K562 (cell line): ENCODE measurements at regions not wholly inside any gene's neighbourhood (a gene's known extent, or its start where the extent isn't known, plus 50 kb on each side); places are given as distances from the start of the nearest gene placed in this dataset.

Experiments
- ATAC-seq: fragments of 200-7000 bp; cut with Tn5 transposase; 3 replicates; pipeline ENCODE4 v1.9.1; 2020; ENCODE audit warnings: moderate library complexity
- BruUV-seq: library from RNA; stranded (reverse); fragments of 400-500 nt; replicated peaks from 2 replicates; lab custom pipeline; 2021; lab: Mats Ljungman, UMichigan
- CTCF ChIA-PET: fragments of 300-600 bp; formaldehyde crosslinking; extraction: SDS; loops from one replicate; lab custom pipeline; 2021; ENCODE audit warnings: low intra/inter-chr PET ratio; lab: Yijun Ruan, JAX
- POLR2A ChIA-PET: fragments of 300-600, 350-650 bp; sonication (Branson Sonifier 250); formaldehyde crosslinking; extraction: SDS; loops from one replicate; lab custom pipeline; 2021; ENCODE audit warnings: antibody characterized with exemption, inconsistent platforms; lab: Yijun Ruan, JAX
- DNase-seq, 4 experiments: peaks; one replicate each; pipeline versions ENCODE4 v3.0.0 to v3.0.0-alpha.2; 2011 to 2018; ENCODE audit warnings: low spot score in 3 of 4, mixed read lengths in 3 of 4; ENCODE audit errors: extremely low read depth in 1 of 4
- FAIRE-seq: peaks from 2 replicates; lab custom pipeline; 2011; peaks lifted over from hg19 to GRCh38; lab: Jason Lieb, UNC
- H2AFZ ChIP-seq: 2 replicates; pipeline ENCODE4 v1.6.0; 2011; ENCODE audit warnings: low read depth, low read length, control low read depth, inconsistent platforms
- H3K27ac ChIP-seq: fragments of 200-600 bp; 3 replicates; pipeline ENCODE4 v1.8.0; 2011; ENCODE audit warnings: low read depth, mild to moderate bottlenecking, control low read depth, inconsistent platforms, low read length, moderate library complexity, mixed read lengths; ENCODE audit errors: extremely low read depth
- H3K27me3 ChIP-seq, 2 experiments: fragments of 300-600 bp in 1 of 2; 2 replicates in 1 of 2; 3 replicates in 1 of 2; pipeline versions ENCODE4 v1.6.0 to v1.8.0; 2011; ENCODE audit warnings: inconsistent platforms in 2 of 2, low read length in 2 of 2, mild to moderate bottlenecking in 1 of 2, mixed read lengths in 1 of 2, moderate library complexity in 1 of 2; ENCODE audit not compliant: control insufficient read depth in 2 of 2, insufficient read depth in 2 of 2
- H3K36me3 ChIP-seq: fragments of 300-600 bp; 3 replicates; pipeline ENCODE4 v1.8.0; 2011; ENCODE audit warnings: mild to moderate bottlenecking, low read length, inconsistent platforms; ENCODE audit not compliant: control insufficient read depth, insufficient read depth
- H3K4me1 ChIP-seq, 2 experiments: fragments of 200-600 bp in 1 of 2; replicated peaks in 1 of 2; 2 replicates in 1 of 2; 3 replicates in 1 of 2; pipeline versions ENCODE4 v1.5.1 to v1.8.0; 2011; ENCODE audit warnings: inconsistent platforms in 2 of 2, low read length in 2 of 2, mild to moderate bottlenecking in 1 of 2, mixed read lengths in 1 of 2, moderate library complexity in 1 of 2; ENCODE audit not compliant: control insufficient read depth in 2 of 2, insufficient read depth in 2 of 2
- H3K4me2 ChIP-seq: 2 replicates; pipeline ENCODE4 v1.6.1; 2011; ENCODE audit warnings: low read length, control low read depth, inconsistent platforms, mixed read lengths; ENCODE audit not compliant: insufficient read depth
- H3K4me3 ChIP-seq: fragments of 200-600 bp; sonication (generic), shearing (Covaris generic); 2 replicates; pipeline ENCODE4 v1.5.1; 2016; ENCODE audit warnings: control low read depth, inconsistent platforms
- H3K79me2 ChIP-seq: fragments of 200-600 bp; 3 replicates; pipeline ENCODE4 v1.8.0; 2011; ENCODE audit warnings: low read length, inconsistent platforms; ENCODE audit not compliant: control insufficient read depth, insufficient read depth
- H3K9ac ChIP-seq, 2 experiments: 2 replicates each; pipeline versions ENCODE4 v1.6.0 to v1.6.1; 2011; ENCODE audit warnings: low read depth in 2 of 2, low read length in 2 of 2, control low read depth in 1 of 2, inconsistent platforms in 1 of 2, mild to moderate bottlenecking in 1 of 2, mixed read lengths in 1 of 2; ENCODE audit not compliant: insufficient read depth in 1 of 2
- H3K9me1 ChIP-seq: one replicate; pipeline ENCODE4 v1.6.0; 2011; ENCODE audit warnings: inconsistent platforms, mild to moderate bottlenecking, low read length, moderate library complexity; ENCODE audit not compliant: control insufficient read depth, insufficient read depth
- H3K9me3 ChIP-seq: replicated peaks from 2 replicates; pipeline ENCODE4 v1.5.1; 2011; ENCODE audit warnings: low read depth, low read length, inconsistent platforms; ENCODE audit not compliant: control insufficient read depth, insufficient read depth
- H4K20me1 ChIP-seq: replicated peaks from 2 replicates; pipeline ENCODE4 v1.6.1; 2011; ENCODE audit warnings: low read length, inconsistent platforms, mixed read lengths; ENCODE audit not compliant: control insufficient read depth, insufficient read depth
- MYBL2 ChIP-seq, 2 experiments: fragments of 450-650 bp in 1 of 2; sonication (generic) in 1 of 2; formaldehyde crosslinking in 1 of 2; IDR thresholded peaks; 2 replicates each; pipeline versions ENCODE4 v1.6.1 to v1.8.1; 2017 to 2022; ENCODE audit warnings: borderline replicate concordance in 1 of 2, inconsistent platforms in 1 of 2, low read depth in 1 of 2, mild to moderate bottlenecking in 1 of 2, missing genetic modification reagents in 1 of 2, moderate library complexity in 1 of 2
- RB1 ChIP-seq: fragments of 450-650 bp; IDR thresholded peaks from 2 replicates; pipeline ENCODE4 v1.6.1; 2017; ENCODE audit warnings: low read depth, mild to moderate bottlenecking
- SAP30 ChIP-seq: fragments of 200-600 bp; sonication (generic); IDR thresholded peaks from 2 replicates; pipeline ENCODE4 v1.6.1; 2012; ENCODE audit warnings: borderline replicate concordance, low read depth, mild to moderate bottlenecking, moderate library complexity, low read length, control low read depth, inconsistent platforms; ENCODE audit not compliant: insufficient read depth, poor library complexity, severe bottlenecking
- SMARCC2 ChIP-seq: fragments of 450-650 bp; IDR thresholded peaks from 2 replicates; pipeline ENCODE4 v1.6.1; 2017; ENCODE audit warnings: antibody characterized with exemption, moderate library complexity, mild to moderate bottlenecking, low read depth
- TARDBP ChIP-seq: fragments of 450-650 bp; IDR thresholded peaks from 2 replicates; pipeline ENCODE4 v1.6.1; 2016
- TCF7L2 ChIP-seq: fragments of 150-350 bp; IDR thresholded peaks from 2 replicates; pipeline ENCODE4 v1.6.1; 2016; ENCODE audit warnings: low read depth, mild to moderate bottlenecking, low read length, moderate library complexity
- USF1 ChIP-seq: sonication (generic); formaldehyde crosslinking; IDR thresholded peaks from 2 replicates; pipeline ENCODE4 v1.9.0; 2022; ENCODE audit warnings: mild to moderate bottlenecking, missing genetic modification reagents
- ZBTB49 ChIP-seq: sonication (generic); formaldehyde crosslinking; IDR thresholded peaks from 2 replicates; pipeline ENCODE4 v1.8.0; 2022; ENCODE audit warnings: missing genetic modification reagents, mild to moderate bottlenecking, borderline replicate concordance
- ZKSCAN8 ChIP-seq: fragments of 200-800 bp; sonication (Bioruptor generic); IDR thresholded peaks from 2 replicates; pipeline ENCODE4 v1.6.1; 2016; ENCODE audit warnings: missing genetic modification characterization, missing compliant biosample characterization
- ZNF12 ChIP-seq: sonication (generic); formaldehyde crosslinking; IDR thresholded peaks from 2 replicates; pipeline ENCODE4 v1.4.0; 2020; ENCODE audit warnings: mild to moderate bottlenecking, missing genetic modification reagents
- ZNF282 ChIP-seq: sonication (generic); formaldehyde crosslinking; IDR thresholded peaks from 2 replicates; pipeline ENCODE4 v1.8.1; 2023; ENCODE audit warnings: missing genetic modification reagents
- ZNF589 ChIP-seq: fragments of 200-800 bp; sonication (Bioruptor generic); IDR thresholded peaks from 2 replicates; pipeline ENCODE4 v1.6.1; 2016; ENCODE audit warnings: low read depth, missing genetic modification characterization, missing compliant biosample characterization
- WGBS: fragments of 100-300 bp; shearing (Covaris generic); methylation state at CpG from one replicate; pipeline ENCODE4 v1.1.6; 2016; ENCODE audit warnings: low coverage, mixed read lengths; ENCODE audit not compliant: insufficient coverage; ENCODE audit errors: missing lambda C conversion rate; 5-methylcytosine and 5-hydroxymethylcytosine counted together
- in situ Hi-C: fragments of 300-500 bp; cut with MboI; formaldehyde crosslinking; loops from 4 replicates; pipeline ENCODE4 v1.15.0; 2018; ENCODE audit warnings: inconsistent platforms, mixed read lengths
- intact Hi-C: fragments of 100-400 bp; cut with micrococcal nuclease; formaldehyde crosslinking; loops from 2 replicates; pipeline ENCODE4 v1.14.2; 2022

- no peaks in the 10 kb centered on the region for H3K36me3 ChIP-seq
- no peaks in the 10 kb centered on the region for H3K4me1 ChIP-seq
- no peak overlapping the region for H2AFZ ChIP-seq
- H4K20me1 ChIP-seq: no peaks in the 10 kb centered on the region
- no peak overlapping the region for H3K27ac ChIP-seq
- in situ Hi-C loops: no loop called here
- POLR2A ChIA-PET: no interaction called here
- ATAC-seq (no peak), DNase-seq (no peak), FAIRE-seq (no peak)
- CTCF ChIA-PET: no interaction called here
- intact Hi-C loops: no loop called here
- TF ChIP-seq RB1 (no peak), ZNF282 (CRISPR knock-in tag) (no peak), MYBL2 (IDR thresholded peaks at IDR 0.05; ENCODE audit: low read depth) (no peak), MYBL2 (CRISPR knock-in tag; IDR thresholded peaks at IDR 0.05; ENCODE audit: borderline replicate concordance) (no peak), ZKSCAN8 (no peak), ZBTB49 (CRISPR knock-in tag) (no peak), TARDBP (no peak), SAP30 (no peak), TCF7L2 (no peak), SMARCC2 (no peak), ZNF589 (CRISPR knock-in tag) (no peak), USF1 (CRISPR knock-in tag) (no peak), ZNF12 (CRISPR knock-in tag) (no peak)
- BruUV-seq: no TSS peak
- no peak overlapping the region for H3K9ac ChIP-seq
- no peaks in the 10 kb centered on the region for H3K9me1 ChIP-seq
- H3K4me2 ChIP-seq: no peak overlapping the region
- WGBS: 0% methylated on average over 3 of the region's 3 CpGs
- H3K4me3 ChIP-seq: no peak overlapping the region
- H3K9me3 ChIP-seq: no peaks in the 10 kb centered on the region
- no peaks in the 10 kb centered on the region for H3K79me2 ChIP-seq
- H3K27me3 ChIP-seq: no peaks in the 10 kb centered on the region
These were observed 427.3 kb downstream of the ISL1 start for GRCh38 chr5:51810592-51810991.
